ENCODE measurements at regions not wholly inside any gene's neighbourhood (a gene's known extent, or its start where the extent isn't known, plus 50 kb on each side); places are given as distances from the start of the nearest gene placed in this dataset.

DNA sequence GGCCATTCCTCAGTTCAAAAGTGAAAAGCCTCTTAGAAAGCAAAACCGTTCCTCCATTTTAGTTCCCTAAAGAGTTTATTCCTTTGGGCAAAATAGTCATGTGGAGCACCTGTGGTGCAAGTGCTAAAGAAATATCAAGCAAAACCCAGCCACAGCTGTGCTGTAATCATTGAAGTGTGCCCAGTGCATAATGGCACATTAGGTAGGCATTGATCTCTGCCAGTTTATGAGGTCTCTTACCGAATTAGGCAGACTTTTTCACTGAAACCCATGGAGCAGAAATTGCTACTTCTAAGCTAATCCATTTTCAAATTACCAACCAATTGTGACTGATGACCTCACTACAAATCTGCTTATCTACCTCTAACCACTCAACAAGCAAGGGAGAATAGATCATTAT, 97.2 kb upstream of the SEMA3A start:
- no peak for TF ChIP-seq CTCF (IDR thresholded peaks at IDR 0.05; ENCODE audit: insufficient read depth, low read length, poor library complexity, severe bottlenecking)
- DNase-seq (ENCODE audit: extremely low read depth, insufficient read length), result no peak
- no peaks in the 10 kb centered on the region for H3K27me3 ChIP-seq (replicated peaks; ENCODE audit: control insufficient read depth, insufficient read depth, low read length)
- H3K36me3 ChIP-seq (ENCODE audit: control insufficient read depth, insufficient read depth, low read length), result no peaks in the 10 kb centered on the region
- no peak overlapping the region for H3K4me3 ChIP-seq (replicated peaks; ENCODE audit: low read depth, low read length)

DNA sequence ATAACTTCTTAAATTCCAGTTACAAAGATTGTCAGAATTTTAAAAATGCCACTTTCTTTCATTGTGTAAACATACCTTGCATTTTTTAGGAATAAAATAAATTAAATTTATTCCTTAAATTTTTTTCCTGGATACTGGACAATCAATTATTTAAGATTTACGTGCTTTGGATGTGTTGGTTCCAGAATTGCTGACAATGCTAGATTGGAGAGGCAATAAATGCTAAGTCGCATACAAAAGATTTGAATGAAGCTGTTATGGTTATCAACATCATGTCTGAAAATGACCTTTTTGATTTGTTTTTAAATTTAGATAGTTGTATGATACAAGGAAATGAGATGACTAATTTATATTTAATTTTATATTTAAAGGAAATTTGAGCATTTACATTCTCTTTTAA, 89.2 kb upstream of the SEMA3A start:
- TF ChIP-seq CTCF (IDR thresholded peaks at IDR 0.05; ENCODE audit: insufficient read depth, low read length, poor library complexity, severe bottlenecking), result no peak
- H3K36me3 ChIP-seq (ENCODE audit: control insufficient read depth, insufficient read depth, low read length), result no peaks in the 10 kb centered on the region
- H3K4me3 ChIP-seq (replicated peaks; ENCODE audit: low read depth, low read length), result no peak overlapping the region
- no peaks in the 10 kb centered on the region for H3K27me3 ChIP-seq (replicated peaks; ENCODE audit: control insufficient read depth, insufficient read depth, low read length)
- DNase-seq (ENCODE audit: extremely low read depth, insufficient read length), result no peak

GRCh38 chr7:84281518-84281917, 86.9 kb upstream of the SEMA3A start:
- DNase-seq (ENCODE audit: extremely low read depth, insufficient read length), result no peak
- Histone ChIP-seq H3K36me3 (ENCODE audit: control insufficient read depth, insufficient read depth, low read length) (no peaks in the 10 kb centered on the region), H3K4me3 (replicated peaks; ENCODE audit: low read depth, low read length) (no peak overlapping the region), H3K27me3 (replicated peaks; ENCODE audit: control insufficient read depth, insufficient read depth, low read length) (no peaks in the 10 kb centered on the region)
- no peak for TF ChIP-seq CTCF (IDR thresholded peaks at IDR 0.05; ENCODE audit: insufficient read depth, low read length, poor library complexity, severe bottlenecking)

- no peak for DNase-seq (ENCODE audit: extremely low read depth, insufficient read length)
- H3K36me3 ChIP-seq (ENCODE audit: control insufficient read depth, insufficient read depth, low read length), result no peaks in the 10 kb centered on the region
- H3K4me3 ChIP-seq (replicated peaks; ENCODE audit: low read depth, low read length), result no peak overlapping the region
- H3K27me3 ChIP-seq (replicated peaks; ENCODE audit: control insufficient read depth, insufficient read depth, low read length), result no peaks in the 10 kb centered on the region
- TF ChIP-seq CTCF (IDR thresholded peaks at IDR 0.05; ENCODE audit: insufficient read depth, low read length, poor library complexity, severe bottlenecking), result no peak
Observed at GRCh38 chr7:84277628-84278224, 83.1 kb upstream of the SEMA3A start.

DNA sequence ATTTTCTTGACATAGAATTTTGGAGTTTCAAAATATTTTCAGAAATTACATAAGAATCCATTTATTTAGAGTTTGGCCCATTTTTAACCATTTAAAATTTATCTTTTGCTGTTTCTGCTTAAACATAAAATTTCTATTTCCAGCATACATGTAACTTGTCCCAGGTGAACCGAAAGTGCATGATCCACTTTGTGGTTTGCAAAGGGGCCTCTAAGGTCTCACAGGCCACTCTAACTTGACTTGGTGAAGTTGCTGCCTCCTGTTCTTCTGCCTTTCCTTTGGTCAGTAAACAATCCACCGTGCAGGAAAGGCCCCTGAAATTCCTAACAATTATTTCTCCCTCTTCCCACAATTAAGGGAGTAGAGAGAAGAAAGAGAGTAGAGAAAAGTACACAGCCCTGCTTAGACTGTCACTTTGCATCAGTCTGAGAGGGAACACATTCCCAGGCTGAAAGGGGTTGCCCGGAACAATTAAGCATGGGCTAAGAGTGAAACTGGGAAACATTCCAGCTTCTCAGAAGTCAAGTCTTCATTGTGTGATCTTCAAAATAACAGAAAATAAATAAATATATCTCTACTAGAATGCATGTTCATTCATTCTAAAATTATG, 79.5 kb upstream of the SEMA3A start:
- DNase-seq (ENCODE audit: extremely low read depth, insufficient read length), result no peak
- no peaks in the 10 kb centered on the region for H3K27me3 ChIP-seq (replicated peaks; ENCODE audit: control insufficient read depth, insufficient read depth, low read length)

More for the DNA sequence above, 79.5 kb upstream of the SEMA3A start:
- no peaks in the 10 kb centered on the region for H3K36me3 ChIP-seq (ENCODE audit: control insufficient read depth, insufficient read depth, low read length)
- no peak for TF ChIP-seq CTCF (IDR thresholded peaks at IDR 0.05; ENCODE audit: insufficient read depth, low read length, poor library complexity, severe bottlenecking)
- H3K4me3 ChIP-seq (replicated peaks; ENCODE audit: low read depth, low read length), result no peak overlapping the region
